T-helper 2 cell treated with Interferon-gamma antibody and Interleukin-4, amounts not matched to agents 5 μg/mL and 100 μg/mL, for 36 hours (primary cell): ENCODE measurements at regions not wholly inside any gene's neighbourhood (a gene's known extent, or its start where the extent isn't known, plus 50 kb on each side); places are given as distances from the start of the nearest gene placed in this dataset.

Source experiments
- DNase-seq: peaks from one replicate; pipeline ENCODE4 v3.0.0; 2021; ENCODE audit warnings: low spot score
- H3K27ac Mint-ChIP-seq: one replicate; pipeline ENCODE4 v1.8.0; 2021; ENCODE audit warnings: mild to moderate bottlenecking, mixed read lengths
- H3K27me3 Mint-ChIP-seq: one replicate; pipeline ENCODE4 v1.8.0; 2021; ENCODE audit warnings: low read depth, mixed read lengths
- H3K36me3 Mint-ChIP-seq: one replicate; pipeline ENCODE4 v1.8.0; 2021; ENCODE audit warnings: low read depth, mixed read lengths
- H3K4me1 Mint-ChIP-seq: one replicate; pipeline ENCODE4 v1.8.0; 2021; ENCODE audit warnings: low read depth, mixed read lengths
- H3K4me3 Mint-ChIP-seq: one replicate; pipeline ENCODE4 v1.8.0; 2022; ENCODE audit warnings: mild to moderate bottlenecking, moderate library complexity, mixed read lengths
- H3K9me3 Mint-ChIP-seq: one replicate; pipeline ENCODE4 v1.8.0; 2021; ENCODE audit warnings: mixed read lengths

- no peaks in the 10 kb centered on the region for H3K27me3 Mint-ChIP-seq
- H3K36me3 Mint-ChIP-seq: no peaks in the 10 kb centered on the region
- peaks cover 7% of the 10 kb centered on the region for H3K9me3 Mint-ChIP-seq
- no peak overlapping the region for H3K27ac Mint-ChIP-seq
- no peak for DNase-seq
- H3K4me1 Mint-ChIP-seq: no peaks in the 10 kb centered on the region
- H3K4me3 Mint-ChIP-seq: no peak overlapping the region
These were observed 311.7 kb downstream of the YTHDC2 start for GRCh38 chr5:113825176-113825575.

- DNase-seq: no peak
- Mint-ChIP-seq H3K27me3 (no peaks in the 10 kb centered on the region), H3K36me3 (no peaks in the 10 kb centered on the region), H3K9me3 (no peaks in the 10 kb centered on the region), H3K4me3 (no peak overlapping the region), H3K27ac (no peak overlapping the region), H3K4me1 (no peaks in the 10 kb centered on the region)
These were observed 333.4 kb downstream of the YTHDC2 start for GRCh38 chr5:113846941-113847340.

- H3K27me3 Mint-ChIP-seq: no peaks in the 10 kb centered on the region
- H3K4me1 Mint-ChIP-seq: no peaks in the 10 kb centered on the region
- DNase-seq: no peak
- no peak overlapping the region for H3K27ac Mint-ChIP-seq
- no peaks in the 10 kb centered on the region for H3K9me3 Mint-ChIP-seq
- no peak overlapping the region for H3K4me3 Mint-ChIP-seq
- H3K36me3 Mint-ChIP-seq: no peaks in the 10 kb centered on the region
These were observed 350.9 kb downstream of the YTHDC2 start for GRCh38 chr5:113864437-113864836.

GRCh38 chr5:113866763-113867162, 353.3 kb downstream of the YTHDC2 start:
- Mint-ChIP-seq H3K9me3 (no peaks in the 10 kb centered on the region), H3K27me3 (no peaks in the 10 kb centered on the region), H3K36me3 (no peaks in the 10 kb centered on the region), H3K27ac (no peak overlapping the region), H3K4me1 (no peaks in the 10 kb centered on the region), H3K4me3 (no peak overlapping the region)
- no peak for DNase-seq

- no peak for DNase-seq
- no peak overlapping the region for H3K27ac Mint-ChIP-seq
- no peaks in the 10 kb centered on the region for H3K4me1 Mint-ChIP-seq
- H3K4me3 Mint-ChIP-seq: no peak overlapping the region
- H3K36me3 Mint-ChIP-seq: no peaks in the 10 kb centered on the region
- H3K27me3 Mint-ChIP-seq: no peaks in the 10 kb centered on the region
- no peaks in the 10 kb centered on the region for H3K9me3 Mint-ChIP-seq
These were observed 356.1 kb downstream of the YTHDC2 start for GRCh38 chr5:113869611-113870010.

GRCh38 chr5:113871972-113872371, 358.5 kb downstream of the YTHDC2 start:
- Mint-ChIP-seq H3K36me3 (no peaks in the 10 kb centered on the region), H3K4me3 (no peak overlapping the region), H3K4me1 (no peaks in the 10 kb centered on the region), H3K9me3 (no peaks in the 10 kb centered on the region), H3K27ac (no peak overlapping the region), H3K27me3 (no peaks in the 10 kb centered on the region)
- no peak for DNase-seq

GRCh38 chr5:113875096-113875495, 361.6 kb downstream of the YTHDC2 start:
- no peaks in the 10 kb centered on the region for H3K4me1 Mint-ChIP-seq
- no peak overlapping the region for H3K4me3 Mint-ChIP-seq

GRCh38 chr5:113891491-113891890, 378.0 kb downstream of the YTHDC2 start:
- DNase-seq: no peak
- Mint-ChIP-seq H3K36me3 (no peaks in the 10 kb centered on the region), H3K4me3 (no peak overlapping the region), H3K27ac (no peak overlapping the region), H3K9me3 (no peaks in the 10 kb centered on the region), H3K4me1 (no peaks in the 10 kb centered on the region), H3K27me3 (no peaks in the 10 kb centered on the region)

More at GRCh38 chr5:113875096-113875495, 361.6 kb downstream of the YTHDC2 start:
- Mint-ChIP-seq H3K9me3 (peaks cover 4% of the 10 kb centered on the region), H3K36me3 (no peaks in the 10 kb centered on the region), H3K27me3 (no peaks in the 10 kb centered on the region), H3K27ac (no peak overlapping the region)
- no peak for DNase-seq

- Mint-ChIP-seq H3K9me3 (no peaks in the 10 kb centered on the region), H3K27me3 (no peaks in the 10 kb centered on the region), H3K4me3 (no peak overlapping the region), H3K36me3 (no peaks in the 10 kb centered on the region), H3K4me1 (no peaks in the 10 kb centered on the region), H3K27ac (no peak overlapping the region)
- DNase-seq: no peak
These were observed 383.3 kb downstream of the YTHDC2 start for GRCh38 chr5:113896789-113897188.

GRCh38 chr5:113897748-113898147, 384.3 kb downstream of the YTHDC2 start:
- H3K4me3 Mint-ChIP-seq: no peak overlapping the region
- no peaks in the 10 kb centered on the region for H3K27me3 Mint-ChIP-seq
- no peaks in the 10 kb centered on the region for H3K36me3 Mint-ChIP-seq
- no peak for DNase-seq
- no peaks in the 10 kb centered on the region for H3K4me1 Mint-ChIP-seq
- no peaks in the 10 kb centered on the region for H3K9me3 Mint-ChIP-seq
- no peak overlapping the region for H3K27ac Mint-ChIP-seq

- no peak for DNase-seq
- H3K27ac Mint-ChIP-seq: no peak overlapping the region
- H3K27me3 Mint-ChIP-seq: no peaks in the 10 kb centered on the region
- H3K4me1 Mint-ChIP-seq: no peaks in the 10 kb centered on the region
- H3K9me3 Mint-ChIP-seq: no peaks in the 10 kb centered on the region
- H3K36me3 Mint-ChIP-seq: no peaks in the 10 kb centered on the region
- no peak overlapping the region for H3K4me3 Mint-ChIP-seq
These were observed 386.6 kb downstream of the YTHDC2 start for GRCh38 chr5:113900141-113900540.

GRCh38 chr5:113900816-113901215, 387.3 kb downstream of the YTHDC2 start:
- H3K27ac Mint-ChIP-seq: no peak overlapping the region
- H3K27me3 Mint-ChIP-seq: no peaks in the 10 kb centered on the region
- no peaks in the 10 kb centered on the region for H3K4me1 Mint-ChIP-seq
- no peak overlapping the region for H3K4me3 Mint-ChIP-seq
- H3K9me3 Mint-ChIP-seq: no peaks in the 10 kb centered on the region
- DNase-seq: no peak
- H3K36me3 Mint-ChIP-seq: no peaks in the 10 kb centered on the region

GRCh38 chr5:113901718-113902117, 388.2 kb downstream of the YTHDC2 start:
- Mint-ChIP-seq H3K4me3 (no peak overlapping the region), H3K4me1 (no peaks in the 10 kb centered on the region)

GRCh38 chr5:113902917-113903660, 389.6 kb downstream of the YTHDC2 start:
- Mint-ChIP-seq H3K36me3 (no peaks in the 10 kb centered on the region), H3K27ac (no peak overlapping the region), H3K4me3 (no peak overlapping the region), H3K27me3 (no peaks in the 10 kb centered on the region), H3K9me3 (no peaks in the 10 kb centered on the region), H3K4me1 (no peaks in the 10 kb centered on the region)
- DNase-seq: no peak

More at GRCh38 chr5:113901718-113902117, 388.2 kb downstream of the YTHDC2 start:
- no peak overlapping the region for H3K27ac Mint-ChIP-seq
- no peaks in the 10 kb centered on the region for H3K36me3 Mint-ChIP-seq
- no peaks in the 10 kb centered on the region for H3K27me3 Mint-ChIP-seq
- no peak for DNase-seq
- H3K9me3 Mint-ChIP-seq: no peaks in the 10 kb centered on the region

GRCh38 chr5:113909782-113910181, 396.3 kb downstream of the YTHDC2 start:
- Mint-ChIP-seq H3K4me1 (no peaks in the 10 kb centered on the region), H3K27me3 (no peaks in the 10 kb centered on the region), H3K27ac (no peak overlapping the region), H3K36me3 (no peaks in the 10 kb centered on the region), H3K4me3 (no peak overlapping the region), H3K9me3 (no peaks in the 10 kb centered on the region)
- DNase-seq: no peak
